HG02870 (cell line): ENCODE measurements at regions not wholly inside any gene's neighbourhood (a gene's known extent, or its start where the extent isn't known, plus 50 kb on each side); places are given as distances from the start of the nearest gene placed in this dataset.

Experiments used
- ATAC-seq: cut with Tn5 transposase; IDR thresholded peaks from one replicate; pipeline ENCODE4 v1.9.1; 2021; ENCODE audit warnings: mild to moderate bottlenecking, moderate library complexity; ENCODE audit not compliant: unreplicated experiment

DNA sequence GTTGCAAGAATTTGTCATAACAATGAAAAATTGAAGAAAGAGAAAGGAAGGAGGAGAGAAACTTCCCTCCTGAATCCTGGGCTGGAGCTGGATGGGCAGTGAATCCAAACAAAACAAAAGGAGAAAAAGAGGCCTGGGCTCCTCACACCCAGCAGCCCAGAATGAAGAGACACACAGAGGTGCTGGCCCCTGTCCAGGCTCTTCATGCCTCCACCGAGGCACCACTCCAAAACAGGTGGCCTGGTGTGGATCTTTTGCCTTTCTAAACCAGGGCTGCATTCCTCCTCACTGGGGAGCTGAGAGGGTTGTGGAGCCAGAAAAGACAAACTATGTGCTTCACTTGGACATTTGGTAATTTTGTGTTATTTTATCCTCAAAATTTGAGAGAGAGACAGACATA, 76.0 kb downstream of the FAM124B start:
- no peak for ATAC-seq

DNA sequence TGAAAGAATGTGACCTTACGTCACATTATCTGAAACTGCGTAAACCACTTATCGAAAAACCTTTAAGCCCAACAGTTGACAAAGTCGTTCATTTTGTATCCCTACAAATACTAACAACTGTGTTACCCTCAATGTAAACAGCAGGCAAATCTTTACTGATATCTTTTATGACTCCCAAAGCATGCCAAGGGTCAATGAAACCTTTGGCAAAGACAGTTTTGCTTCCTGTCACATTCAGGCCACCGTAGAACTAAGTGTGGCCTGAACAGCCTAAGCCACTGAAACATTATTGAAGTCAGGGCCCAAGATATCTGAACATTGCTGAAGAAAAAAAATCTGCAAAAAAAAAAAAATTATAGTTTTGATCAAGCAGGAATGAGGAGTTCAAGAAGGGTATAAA, 77.3 kb downstream of the FAM124B start:
- ATAC-seq = no peak

DNA sequence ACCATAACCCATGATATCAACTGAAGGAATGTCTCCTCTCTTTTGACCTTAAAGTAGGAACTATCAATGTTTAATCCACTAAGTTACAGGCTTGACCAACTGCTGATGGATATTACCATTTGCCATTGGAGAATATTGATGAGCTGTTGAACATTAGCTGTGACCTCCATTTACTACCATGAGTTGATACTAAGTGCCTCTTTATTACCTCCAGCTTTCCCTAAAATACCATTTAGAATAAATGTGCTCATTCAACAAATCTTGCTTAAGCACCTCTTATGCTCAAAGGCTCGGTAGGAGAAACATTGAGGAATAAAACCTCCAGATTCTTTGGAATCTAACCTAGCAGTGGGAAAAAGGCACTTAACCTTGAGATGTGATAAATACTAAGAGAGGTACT, 81.2 kb downstream of the FAM124B start:
- no peak for ATAC-seq

DNA sequence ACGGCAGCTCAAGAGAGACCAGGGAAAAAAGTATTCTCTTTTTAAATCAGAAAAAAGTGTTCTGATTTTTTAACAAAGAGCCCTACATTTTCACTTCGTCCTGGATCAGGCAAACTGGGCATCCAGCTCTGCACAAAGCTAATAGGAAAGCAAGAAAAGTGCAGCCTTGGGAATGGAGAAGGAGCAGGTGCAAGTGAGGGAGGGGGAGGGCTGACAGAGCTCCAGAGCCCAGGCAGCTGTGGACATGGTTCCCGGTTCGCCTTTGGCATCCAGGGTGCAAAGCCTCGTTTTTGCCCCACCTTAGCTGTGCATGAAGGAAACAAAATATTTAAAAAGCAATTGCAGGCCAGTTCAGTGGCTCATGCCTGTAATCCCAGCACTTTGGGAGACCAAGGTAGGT, 82.2 kb downstream of the FAM124B start:
- no peak for ATAC-seq

DNA sequence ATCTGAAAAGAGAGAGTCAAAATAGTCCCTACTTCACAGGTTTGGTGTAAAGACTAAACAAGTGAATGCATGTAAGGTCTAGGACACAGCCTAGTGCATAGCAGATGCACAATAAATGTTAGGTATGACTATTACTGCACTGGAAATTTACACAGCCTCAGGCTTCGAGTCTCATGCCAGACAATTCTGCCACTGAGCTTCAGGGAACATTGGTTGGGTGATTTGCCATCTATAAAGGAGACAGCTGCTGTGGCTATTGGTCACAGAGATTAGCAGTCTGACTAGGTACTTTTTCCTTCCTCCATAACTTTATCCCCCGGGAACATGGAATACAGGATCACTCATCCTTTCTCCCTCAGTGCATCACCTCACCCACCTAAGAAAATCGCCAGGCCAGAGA, 89.2 kb downstream of the FAM124B start:
- ATAC-seq = no peak

DNA sequence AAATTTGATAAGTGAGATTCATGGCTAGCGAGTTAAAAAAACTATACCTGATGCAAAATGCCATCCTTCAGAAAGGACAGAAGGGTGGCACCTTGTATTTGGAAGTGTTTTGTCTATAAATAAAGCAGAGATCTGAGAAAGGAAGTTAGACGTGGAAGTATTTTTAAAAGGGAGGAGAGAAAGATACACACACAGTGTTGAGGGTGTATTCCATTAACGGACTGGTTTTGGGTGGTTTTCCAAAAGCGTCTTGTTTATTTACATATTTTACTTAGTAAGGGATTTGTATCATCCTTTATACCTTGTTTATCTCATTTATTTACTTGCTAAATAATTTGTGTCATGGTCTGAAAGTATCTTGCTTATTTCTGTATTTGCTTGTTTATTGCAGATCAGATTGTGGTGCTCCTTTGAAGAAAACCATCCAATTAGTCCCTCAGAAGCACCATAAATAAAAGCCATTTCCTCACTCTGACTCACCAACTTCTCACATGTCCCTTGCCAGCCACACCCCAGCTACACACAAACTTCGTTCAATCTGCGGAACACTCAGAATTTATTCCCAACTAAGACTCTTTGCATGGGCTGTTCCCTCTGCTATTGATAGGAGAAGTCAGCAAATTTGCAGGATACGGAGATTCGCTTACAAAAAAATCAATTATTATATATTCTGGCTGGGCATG, 90.8 kb downstream of the FAM124B start:
- no peak for ATAC-seq

DNA sequence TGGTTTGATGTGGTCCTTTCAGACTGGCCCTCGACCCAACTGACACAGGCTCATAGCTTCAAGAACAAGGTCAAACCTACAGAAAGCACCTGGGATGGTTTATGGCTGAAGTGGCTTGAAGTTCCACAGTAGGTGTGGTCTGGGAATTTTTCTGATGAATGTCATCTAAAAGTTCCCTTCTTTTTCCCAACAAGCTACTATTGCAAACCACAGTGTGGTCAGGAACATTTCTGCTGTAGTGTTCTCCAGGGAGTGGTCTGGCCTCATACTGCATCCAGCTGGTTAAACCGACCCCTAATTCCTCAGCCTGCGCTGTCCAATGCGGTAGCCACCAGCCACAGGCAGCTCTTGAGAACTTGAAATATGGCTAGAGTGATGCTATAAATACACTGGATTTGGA, 92.7 kb downstream of the FAM124B start:
- ATAC-seq = no peak

DNA sequence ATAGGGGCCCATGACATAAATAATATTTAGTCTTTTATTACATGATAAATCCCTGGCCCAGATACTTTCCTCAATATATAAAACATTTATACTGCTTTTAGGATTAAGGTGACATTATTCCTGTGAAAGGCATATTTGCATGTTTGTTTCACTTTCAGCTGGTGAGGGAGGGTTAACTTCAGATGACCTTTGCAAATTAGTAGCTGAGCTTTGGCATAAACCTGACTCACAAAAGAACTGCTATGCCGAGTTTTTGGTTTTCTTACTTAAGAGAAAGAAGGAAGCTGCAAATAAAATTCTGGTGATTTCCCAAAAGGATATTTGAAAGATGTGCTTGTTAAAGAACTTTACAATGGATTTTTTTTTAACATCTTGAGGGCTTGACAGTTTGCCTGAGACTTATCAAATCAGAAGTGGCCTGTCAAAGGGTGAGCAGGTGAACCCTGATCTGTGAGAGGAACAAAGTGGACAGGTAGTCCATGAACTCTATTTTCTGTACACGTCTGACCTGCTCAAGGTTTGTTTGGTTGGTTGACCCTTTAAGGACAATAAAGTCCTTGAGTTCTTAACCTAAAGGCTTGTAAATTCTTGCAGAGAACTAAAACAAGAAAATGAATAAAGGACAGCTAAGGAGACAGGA, 93.5 kb downstream of the FAM124B start:
- ATAC-seq = peak; percentile 82

DNA sequence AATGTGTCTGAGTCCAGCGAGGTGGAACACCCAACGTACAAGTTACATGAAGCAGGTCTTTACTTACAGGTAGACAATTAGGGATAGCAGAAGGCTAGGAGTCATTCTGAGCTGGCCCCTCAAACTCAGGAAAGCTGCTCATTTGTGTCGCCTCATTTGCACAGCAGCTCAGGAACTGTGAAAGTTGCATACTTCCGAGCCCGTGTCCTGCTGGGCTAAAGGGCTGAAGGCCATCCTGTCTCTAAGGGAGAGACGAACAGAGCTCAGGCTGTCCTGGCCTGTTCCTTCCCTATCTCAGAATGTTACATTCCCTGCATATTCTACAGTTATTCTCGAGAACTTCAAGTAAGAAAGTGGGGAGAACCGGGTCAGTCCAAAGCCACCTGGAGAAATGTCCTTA, 99.0 kb downstream of the FAM124B start:
- no peak for ATAC-seq

DNA sequence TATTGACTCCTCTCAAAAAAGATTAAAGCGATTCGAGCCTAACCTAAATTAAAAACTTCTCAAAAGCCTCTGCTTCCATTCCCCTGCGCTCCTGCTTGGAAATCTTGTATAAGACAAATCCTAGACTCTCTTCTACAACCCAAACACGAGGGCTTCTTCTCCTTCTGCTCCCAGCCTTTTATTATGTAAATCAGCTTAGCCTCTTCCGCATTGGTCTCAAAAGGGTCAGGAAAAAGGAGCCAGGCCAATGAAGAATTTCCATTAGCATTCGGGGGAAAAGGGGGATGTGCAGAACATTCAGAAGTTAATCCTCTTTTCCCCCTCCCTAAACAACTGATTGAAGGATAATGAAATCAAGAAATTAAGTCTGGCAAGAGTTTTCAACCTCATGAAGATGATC, 107.9 kb downstream of the FAM124B start:
- no peak for ATAC-seq

DNA sequence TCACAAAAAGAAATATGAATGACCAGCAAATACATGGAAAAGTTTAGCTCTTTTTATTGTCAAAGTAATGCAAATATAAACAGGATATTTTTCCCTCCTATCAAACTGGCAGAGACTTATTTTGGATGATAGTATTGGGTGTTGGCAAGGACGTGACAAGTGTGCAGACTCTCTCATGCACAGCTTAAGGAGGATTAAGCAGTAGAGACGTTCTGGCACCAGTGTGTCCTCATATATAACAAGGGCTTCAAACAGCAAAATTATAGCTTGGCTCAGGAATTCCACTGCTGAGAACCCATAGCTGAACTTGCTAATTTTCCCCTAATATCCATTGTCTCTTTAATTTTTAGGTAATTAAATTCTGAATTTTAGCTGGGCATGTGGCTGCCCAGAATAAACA, 114.4 kb downstream of the FAM124B start:
- ATAC-seq = no peak

DNA sequence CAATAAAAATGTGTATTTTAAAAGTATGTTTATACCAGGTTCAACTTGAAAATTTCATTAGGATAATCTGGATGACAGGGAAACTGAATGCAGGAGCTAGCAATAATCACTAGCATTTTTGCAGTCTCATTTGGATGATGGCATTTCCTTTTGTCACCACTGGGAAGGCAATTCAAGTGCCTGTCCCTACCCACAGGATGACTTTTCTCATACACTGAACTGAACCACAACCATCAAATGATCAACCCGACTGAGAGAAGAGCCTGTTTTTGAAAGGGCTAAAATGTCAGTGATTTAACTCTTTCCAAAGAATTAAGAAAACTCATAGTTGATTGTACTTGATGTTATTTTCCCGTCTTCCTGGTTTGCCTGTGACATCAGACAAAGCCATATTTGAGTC, 115.0 kb downstream of the FAM124B start:
- ATAC-seq = no peak

DNA sequence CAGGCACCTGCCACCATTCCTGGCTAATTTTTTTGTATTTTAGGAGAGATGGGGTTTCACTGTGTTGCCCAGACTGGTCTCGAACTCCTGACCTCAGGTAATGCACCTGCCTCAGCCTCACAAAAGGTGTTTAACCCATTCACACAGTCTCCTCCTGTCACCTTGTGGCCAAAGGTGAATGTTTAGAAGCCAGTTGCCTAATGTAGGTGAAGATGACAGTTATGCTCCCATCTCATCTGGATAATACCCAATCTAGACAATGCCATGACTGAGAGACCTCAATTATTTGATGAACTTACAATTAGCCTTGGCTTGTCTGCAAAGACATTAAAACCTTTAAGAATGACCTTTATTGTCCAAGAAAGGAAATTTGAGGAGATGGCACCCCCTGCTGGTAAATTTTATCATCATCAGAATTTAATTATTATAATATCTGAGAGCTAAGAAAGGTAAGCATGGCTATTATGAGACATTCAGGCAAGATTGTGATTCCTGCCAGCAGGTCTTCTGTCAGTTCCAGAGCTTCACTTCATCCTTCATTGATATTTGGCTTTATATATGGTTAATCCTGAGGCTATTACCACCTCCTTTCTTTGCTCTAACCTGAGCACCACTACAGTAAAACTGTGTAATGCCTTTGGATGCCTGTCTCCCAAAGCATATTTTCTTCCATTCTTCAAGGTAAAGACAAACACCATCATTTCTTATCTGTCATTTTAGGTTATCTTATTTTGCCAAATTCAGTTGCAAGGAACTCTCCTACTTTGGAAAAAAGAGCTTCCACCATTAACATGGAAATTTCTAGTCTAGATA, 117.6 kb downstream of the FAM124B start:
- ATAC-seq = no peak

DNA sequence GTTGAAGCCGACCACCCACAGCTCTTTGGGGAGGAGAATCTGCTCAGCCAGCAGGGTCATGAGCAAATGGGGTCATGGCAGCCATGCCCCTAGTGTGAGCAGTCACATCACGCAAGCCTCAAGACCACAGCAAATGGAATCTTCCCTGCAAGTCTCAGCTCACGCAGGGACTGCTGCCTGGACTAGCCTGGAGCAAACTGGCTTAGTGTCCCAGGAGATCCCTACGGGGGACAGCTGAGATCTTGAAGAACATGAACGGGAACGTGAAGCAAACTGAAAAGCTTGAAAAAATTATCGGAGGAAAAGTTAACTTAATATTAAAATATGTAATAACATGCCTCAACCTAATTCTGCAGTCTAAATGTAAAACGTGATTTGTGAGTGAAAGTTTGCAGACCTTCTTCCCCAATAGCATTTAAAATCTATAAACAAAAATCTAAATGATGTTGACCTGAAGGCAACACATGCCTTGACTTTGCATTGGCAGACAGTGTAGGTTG, 118.4 kb downstream of the FAM124B start:
- ATAC-seq = no peak

DNA sequence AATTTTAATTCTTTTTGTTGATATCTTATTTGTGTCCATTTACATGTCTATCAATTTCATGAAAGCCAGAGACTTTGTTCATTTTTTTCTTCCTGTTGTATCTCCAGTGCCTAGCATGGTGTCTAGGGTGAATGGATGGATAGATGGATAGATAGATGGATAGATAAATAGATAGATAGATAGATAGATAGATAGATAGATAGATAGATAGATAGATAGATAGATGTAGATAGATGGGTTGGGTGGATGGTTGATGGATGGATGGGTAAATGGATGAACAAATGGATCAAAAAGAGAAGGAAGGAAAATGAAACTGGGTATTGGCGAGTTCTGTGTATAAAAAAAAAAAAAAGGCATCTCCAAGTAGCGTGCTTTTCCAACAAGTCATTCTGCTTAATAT, 120.5 kb downstream of the FAM124B start:
- ATAC-seq = no peak

DNA sequence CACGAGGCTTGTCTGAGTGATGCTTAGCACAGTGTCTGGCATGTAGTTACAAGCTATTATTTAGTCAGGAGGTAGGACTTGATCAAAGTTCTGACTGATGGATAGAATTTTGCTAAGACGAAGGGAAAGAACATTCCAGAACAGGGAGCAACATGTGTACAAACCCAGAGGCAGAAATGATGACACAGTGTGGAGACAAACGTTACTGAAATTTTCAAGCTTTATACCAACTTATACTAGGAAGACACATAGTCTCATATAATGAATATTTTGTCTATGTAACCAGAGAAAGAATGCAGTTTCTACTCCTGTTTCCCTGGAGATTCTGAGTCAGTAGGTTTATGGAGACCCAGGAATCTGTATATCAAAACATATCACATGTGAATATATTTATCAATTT, 123.4 kb downstream of the FAM124B start:
- ATAC-seq = no peak

DNA sequence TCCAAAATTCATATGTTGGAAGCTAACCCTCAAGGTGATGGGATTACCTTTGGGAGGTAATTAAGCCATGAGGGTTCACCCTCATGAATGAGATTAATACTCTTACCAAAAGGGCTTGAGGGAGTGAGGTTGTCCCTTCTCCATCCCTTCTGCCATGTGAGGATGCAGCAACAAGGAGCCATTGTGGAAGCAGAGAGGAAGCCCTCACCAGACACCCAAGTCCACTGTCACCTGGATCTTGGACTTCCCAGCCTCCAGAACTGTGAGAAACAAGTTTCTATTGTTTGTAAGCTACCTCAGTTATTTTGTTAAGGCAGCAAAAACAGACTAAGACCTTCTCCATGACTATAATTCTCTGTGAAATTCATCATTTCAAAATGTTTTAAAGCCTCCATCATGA, 125.7 kb downstream of the FAM124B start:
- ATAC-seq = no peak

DNA sequence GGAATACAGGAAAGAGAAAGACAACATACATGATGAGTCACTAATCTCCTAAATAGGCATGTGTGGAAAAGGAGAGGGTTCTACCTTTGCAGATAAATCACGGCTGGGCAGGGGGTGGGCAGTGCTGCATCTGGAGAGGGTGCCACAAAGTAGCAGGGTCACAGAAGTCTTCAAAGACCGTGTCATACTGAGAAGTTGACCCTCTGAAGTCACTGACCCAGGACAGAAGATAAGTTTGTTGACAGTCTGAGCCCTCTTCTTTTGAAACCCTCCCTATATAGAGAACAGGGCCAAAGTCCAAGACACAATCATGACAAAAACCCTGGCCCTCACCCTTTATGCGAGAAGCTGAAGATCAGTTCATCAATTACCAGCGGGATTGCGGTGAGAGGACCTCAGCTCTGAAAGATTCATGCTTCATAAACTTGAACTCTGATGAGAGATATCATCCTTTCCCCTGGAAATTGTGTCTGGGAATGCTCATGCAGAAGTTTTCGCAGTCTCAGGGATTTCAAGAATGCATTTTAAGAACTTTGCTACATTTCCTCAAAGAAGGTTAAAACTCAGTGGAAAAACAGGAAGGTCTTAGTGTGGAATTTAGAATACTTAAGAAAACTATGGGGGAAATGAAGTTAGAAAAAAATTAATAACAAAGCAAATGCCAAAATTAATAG, 129.5 kb downstream of the FAM124B start:
- ATAC-seq = no peak

DNA sequence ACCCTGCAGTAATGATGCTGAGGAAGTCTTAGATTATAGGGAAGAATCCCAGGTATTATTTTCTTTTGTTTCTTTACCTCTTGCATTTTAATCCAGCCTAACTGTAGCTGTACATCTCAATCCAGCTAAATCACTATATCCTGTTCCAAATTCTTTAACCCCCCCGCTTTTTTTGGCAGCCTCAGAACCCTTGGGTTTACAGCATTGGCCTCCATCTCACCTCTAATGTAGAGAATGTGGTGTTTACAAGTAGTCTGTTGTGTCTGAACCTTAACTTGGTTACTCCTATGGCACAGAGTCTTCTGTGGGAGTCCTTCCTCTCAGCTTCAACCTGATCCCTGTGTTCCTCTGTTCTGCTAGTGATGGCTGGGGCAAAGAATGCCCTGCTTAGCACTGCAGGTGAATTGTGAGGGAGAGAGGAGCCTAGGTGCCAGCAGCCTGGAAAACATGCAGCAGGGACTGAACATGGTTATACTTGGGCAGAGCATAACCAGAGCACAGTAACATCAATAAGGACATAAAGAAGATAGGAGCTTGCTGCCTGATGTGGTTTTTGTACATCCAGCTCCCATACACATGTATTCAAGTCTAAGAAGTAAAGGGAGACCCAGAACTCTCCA, 130.2 kb downstream of the FAM124B start:
- no peak for ATAC-seq

DNA sequence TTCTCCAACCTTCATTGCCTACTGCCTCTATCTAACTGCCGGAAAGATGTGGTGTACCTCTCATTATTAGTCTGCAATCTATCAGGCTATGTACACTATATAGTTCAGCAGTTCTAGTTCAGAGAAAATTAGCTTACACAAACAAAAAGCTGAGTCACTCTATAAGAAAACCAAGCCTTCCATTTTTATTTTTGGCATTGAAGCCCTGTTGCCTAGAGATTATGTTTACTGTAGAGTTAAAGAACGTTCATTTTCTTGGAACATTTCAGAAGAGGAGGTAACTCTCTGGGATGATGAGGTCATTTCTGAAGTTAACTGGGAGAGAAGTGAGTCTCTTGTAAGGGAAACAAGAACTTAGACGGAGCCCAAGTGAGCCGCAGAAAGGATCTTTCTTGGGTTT, 133.5 kb downstream of the FAM124B start:
- ATAC-seq = no peak

DNA sequence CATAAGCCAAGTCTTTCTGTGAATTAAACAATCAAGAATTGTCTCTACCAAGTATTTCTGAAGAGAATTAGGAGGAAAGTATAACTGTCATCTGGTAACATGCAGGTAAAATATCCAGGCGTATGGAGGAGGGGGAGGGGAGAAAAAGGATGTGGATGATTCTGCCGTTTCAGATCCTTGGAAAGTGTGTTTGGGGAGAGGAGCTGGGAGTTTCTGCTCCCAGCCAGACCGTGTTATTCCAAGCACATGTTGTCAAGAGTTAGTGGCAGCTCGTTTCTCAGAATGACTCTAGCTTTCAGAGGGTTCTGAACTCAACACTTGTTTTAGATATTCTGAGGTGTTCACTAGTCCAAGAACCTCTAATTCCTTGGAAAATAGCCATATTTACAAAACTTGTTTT, 137.6 kb downstream of the FAM124B start:
- ATAC-seq = no peak
